Activated naive CD4-positive, alpha-beta T cell treated with Interleukin-2 at 50 U/mL for 16 hours (primary cell): ENCODE measurements at regions not wholly inside any gene's neighbourhood (a gene's known extent, or its start where the extent isn't known, plus 50 kb on each side); places are given as distances from the start of the nearest gene placed in this dataset.

Source experiments
- DNase-seq: peaks from one replicate; pipeline ENCODE4 v3.0.0-alpha.2; 2020

- no peak for DNase-seq
Measured at GRCh38 chr12:24404086-24404815, 454.8 kb upstream of the SOX5 start.

GRCh38 chr12:24400533-24400932, 451.1 kb upstream of the SOX5 start:
- no peak for DNase-seq

GRCh38 chr12:24398605-24399004, 449.1 kb upstream of the SOX5 start:
- DNase-seq, result no peak

DNA sequence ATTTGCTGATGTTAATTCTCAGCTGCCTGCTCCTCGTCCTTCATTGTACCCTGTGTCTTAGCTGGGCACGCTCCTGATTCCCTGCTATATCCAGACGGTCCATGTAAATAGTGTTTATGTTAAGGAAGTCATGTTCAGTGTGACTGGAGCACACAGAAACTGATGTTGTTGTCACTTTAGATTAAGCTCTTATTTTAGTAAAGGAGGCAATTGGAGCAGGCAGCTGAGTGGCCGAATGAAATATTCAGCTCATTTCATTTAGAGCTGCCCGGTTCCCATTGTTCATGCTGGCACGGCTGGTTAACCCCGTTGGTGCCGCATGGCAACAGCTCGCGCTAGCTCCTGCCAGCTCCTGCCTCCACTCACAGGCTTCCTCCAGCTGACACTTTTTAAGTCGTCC, 446.8 kb upstream of the SOX5 start:
- no peak for DNase-seq

GRCh38 chr12:24394246-24394645, 444.8 kb upstream of the SOX5 start:
- no peak for DNase-seq

GRCh38 chr12:24393071-24393470, 443.6 kb upstream of the SOX5 start:
- no peak for DNase-seq

GRCh38 chr12:24389394-24389793, 439.9 kb upstream of the SOX5 start:
- DNase-seq, result no peak

GRCh38 chr12:24387381-24387780, 437.9 kb upstream of the SOX5 start:
- DNase-seq, result no peak

GRCh38 chr12:24386836-24387235, 437.4 kb upstream of the SOX5 start:
- no peak for DNase-seq

DNA sequence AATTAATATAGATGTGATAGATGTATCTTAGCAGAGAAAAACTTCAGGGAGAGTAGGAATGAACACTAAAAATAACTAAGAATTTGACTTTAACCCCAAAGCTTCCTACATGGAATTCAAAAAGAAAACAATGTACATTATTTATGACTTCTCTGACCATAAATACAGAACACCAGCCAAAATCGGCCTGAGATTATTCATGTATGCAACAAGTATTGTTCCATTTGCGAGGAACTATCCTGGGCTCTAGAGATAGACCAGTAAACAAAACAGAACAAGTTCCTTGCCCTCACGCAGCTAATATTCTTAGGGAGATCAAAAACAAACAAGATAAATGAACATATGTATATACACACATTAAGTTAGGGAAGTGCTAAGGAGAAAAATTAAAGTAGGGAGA, 432.3 kb upstream of the SOX5 start:
- no peak for DNase-seq

DNA sequence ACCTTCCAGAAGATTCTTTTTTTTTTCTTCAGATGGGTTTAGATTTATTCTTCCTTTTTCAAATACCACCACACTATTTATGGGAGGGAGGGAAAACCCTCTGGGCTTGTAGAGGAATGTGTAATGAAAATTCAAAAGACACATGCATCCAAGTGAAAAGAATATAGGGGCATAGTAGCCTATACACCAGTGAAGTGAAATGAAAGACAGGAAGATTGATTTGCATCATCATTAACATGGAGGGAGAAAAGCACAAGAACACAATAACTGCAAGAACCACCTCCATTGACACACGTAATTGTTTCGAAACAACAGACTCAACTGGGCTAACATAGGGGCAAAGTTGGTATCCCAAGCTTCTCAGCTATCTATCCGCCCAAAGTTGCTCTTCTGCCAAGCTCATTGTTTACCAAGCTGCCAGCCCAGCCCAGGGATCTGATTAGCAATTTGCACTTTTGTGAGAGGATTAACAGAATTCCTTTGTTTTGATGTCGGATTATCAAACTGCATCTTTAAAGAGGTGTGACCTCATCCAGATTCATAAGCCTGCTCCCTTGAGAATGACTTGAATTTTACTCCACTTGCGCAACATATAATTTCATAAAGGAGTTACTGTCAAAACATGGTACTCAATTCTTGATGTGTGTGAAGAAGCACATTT, 430.5 kb upstream of the SOX5 start:
- DNase-seq, result no peak

DNA sequence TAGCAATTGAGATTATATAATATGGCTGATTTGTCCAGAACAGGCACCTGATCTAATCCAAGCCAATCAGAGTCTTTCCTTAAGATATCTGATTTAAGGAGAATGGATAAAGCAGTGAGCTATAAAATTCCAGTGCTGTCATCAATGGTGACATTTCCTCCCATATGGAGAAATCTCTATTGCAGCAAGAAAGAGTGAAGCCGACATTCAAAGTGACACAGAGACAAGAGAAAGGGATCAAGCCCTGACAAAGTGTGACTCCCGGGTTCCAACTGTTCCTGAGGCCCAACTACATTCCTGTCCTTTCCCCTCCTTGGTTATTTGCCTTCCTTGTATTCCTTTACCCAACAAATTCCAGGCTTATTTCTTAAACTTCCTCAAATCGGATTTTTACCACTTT, 430.0 kb upstream of the SOX5 start:
- DNase-seq, result no peak

DNA sequence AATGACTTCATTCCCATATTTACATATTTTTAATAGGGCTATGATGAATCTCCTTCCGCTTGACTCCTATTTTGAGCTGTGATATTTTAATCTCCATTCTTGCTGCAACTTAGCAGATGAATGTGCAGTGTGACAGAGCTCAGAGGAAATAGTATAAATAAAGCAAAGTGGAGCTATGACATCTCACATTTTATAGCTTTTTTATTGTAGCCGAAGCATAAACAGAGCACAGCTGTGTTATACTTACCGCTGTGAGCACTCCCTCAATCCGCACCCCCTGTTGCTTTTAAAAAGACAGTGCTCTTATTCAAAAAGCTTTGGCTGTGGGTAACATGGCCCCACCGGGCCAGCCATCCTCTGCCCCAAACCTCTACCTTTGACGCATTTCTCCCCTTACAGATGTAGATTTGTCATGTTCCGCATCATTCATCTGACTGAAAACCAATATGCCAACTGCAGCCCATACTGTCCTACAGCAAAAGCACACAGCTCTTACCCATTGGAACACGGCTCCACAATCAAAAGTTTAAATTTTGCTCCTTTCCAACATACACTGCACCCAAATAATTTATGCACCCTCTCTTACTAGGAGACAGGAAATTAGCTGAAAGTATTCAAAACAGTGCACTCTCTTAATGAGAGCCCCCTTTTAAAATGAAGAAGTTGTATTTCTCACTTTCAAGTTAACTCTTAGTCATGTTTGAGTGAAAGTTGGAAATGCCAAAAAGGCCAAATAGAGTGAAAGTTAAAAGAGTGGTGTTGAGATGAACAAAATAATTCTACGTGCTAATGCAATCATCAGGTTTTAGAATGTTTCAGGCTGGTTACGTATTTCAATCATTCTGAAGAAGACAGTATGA, 429.3 kb upstream of the SOX5 start:
- DNase-seq, result no peak

DNA sequence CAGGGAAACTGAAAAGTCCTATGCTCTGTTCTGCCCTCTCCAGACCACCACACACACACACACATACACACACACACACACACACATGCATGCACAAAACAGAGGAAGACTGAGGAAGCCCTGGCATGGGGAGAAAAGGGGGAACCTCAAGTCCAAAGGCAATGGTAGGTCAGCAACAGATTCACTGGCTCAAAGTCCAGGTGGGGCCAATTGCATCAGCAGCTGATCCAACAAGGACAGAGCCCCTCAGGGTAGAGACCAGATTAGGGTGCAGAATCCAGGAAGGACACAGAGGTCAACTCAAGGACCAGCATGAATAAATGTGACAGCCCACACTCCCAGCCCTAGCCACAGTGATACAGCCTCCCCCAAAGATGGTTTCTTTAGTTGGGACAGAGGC, 425.0 kb upstream of the SOX5 start:
- no peak for DNase-seq

DNA sequence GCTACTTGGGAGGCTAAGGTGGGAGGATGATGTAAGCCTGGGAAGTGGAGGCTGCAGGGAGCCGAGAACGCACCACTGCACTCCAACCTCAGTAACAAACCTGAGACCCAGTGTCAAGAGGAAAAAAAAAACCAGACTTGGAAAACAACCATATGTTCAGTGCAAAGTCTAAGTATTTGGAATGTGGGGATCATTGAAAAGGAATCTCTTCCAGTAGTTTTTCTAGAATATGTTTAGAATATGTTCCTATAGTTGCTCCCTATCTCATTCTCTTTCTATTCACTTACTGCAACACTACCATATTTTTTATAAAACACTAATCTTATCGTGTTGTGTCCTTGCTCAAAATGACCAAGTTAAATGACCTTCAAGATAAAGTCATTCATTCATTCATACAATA, 423.5 kb upstream of the SOX5 start:
- DNase-seq, result no peak

- no peak for DNase-seq
Measured at GRCh38 chr12:24366514-24366913, 417.0 kb upstream of the SOX5 start.

DNA sequence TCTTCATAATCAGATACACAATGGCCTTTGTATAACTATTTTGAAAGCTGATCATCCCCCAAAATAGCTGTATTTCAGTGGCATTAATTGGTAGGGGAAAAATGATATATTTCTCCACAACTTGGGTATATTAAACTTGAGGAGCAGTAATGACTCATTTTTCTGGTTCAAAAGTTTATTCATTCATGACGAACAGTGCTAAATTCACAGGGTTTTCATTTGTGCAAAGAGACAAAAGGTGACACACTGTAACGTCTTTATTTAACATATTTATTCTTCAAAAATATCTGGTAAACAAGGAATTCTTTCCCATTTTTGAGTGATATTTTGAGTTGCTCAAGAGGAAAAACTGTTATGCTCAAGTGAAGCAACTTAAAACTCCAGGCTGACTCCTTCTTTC, 415.5 kb upstream of the SOX5 start:
- no peak for DNase-seq

DNA sequence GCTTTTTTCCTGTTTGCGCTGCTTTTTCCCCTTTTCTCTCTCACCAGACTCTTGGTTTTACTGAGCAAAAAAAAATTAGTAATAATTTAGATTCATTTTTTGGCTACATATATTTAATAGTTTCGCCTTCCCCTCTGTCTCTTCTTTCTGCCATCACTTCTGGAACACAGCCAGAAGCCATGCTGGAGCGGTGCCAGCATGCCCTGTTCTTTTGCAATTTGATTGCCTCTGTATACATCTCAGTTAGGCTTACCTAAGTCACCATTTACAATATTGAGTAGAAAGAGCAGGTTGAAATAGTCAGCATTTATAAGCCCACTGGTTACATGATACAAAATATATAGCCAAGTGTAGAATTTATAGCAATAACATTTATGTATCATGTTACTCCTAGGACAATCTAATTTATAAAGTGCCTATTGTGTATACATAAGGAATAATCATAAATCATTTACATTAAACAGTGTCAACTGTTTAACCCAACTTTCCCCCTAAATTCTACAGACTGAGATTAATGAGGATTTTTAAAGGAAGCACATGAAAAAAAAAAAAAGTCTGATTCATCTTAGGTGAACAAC, 413.8 kb upstream of the SOX5 start:
- DNase-seq, result no peak

GRCh38 chr12:24361877-24362580, 412.6 kb upstream of the SOX5 start:
- DNase-seq, result no peak

DNA sequence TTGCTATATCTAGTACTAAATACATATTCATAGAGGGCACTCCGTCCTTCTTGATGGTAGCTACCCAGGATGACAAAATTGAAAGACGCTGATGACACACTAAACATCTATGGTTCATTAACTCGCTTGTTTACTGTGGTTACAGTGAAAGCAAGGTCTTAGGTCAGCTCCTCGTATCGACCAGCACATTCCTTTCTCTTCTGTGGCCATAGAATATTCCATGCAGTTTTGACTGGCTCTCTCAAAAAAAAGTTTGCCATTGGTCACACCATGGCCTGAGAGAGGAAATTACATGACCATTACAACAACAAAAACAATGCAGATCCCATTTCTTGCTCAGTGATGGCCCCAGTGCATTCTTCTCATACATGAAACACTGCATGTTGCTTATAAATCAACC, 411.4 kb upstream of the SOX5 start:
- no peak for DNase-seq

DNA sequence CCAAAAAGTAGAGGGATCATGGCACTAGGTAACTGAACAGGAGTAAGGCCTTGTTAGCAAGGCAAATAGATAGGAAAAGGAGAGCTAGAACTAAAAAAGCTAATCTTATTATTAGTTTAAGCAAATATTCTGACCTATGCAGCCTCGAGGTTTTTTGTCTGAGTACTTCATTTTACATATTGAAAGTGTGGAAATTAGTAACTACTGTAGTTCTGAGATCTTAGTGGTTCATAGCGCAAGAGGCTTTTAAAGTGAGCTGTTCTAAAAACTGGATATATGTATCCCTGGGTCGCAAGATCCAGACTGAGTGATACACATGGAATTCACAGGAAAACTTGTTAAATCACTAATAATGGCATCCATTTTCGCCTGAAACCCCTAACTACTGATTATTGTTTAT, 411.0 kb upstream of the SOX5 start:
- DNase-seq, result no peak

DNA sequence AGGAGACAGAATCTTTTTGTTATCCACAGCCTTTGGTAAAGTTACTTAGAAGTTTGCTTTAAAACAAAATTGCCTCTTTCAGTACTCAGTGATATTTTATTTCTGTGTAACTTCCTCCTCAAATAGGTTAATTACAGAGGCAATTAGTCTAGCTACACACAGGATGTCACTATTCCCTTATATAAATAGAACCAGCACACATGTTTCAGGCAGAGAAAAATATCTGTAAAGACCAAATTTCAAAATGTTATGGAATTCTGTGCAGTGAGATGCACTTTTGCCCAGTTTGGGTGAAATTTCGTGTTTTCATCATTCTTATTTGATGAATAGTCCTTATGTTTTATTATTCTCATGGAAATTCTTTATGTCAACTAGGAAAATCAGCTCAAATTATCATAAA, 410.6 kb upstream of the SOX5 start:
- DNase-seq, result no peak

GRCh38 chr12:24359418-24359817, 409.9 kb upstream of the SOX5 start:
- no peak for DNase-seq
